Stimulated activated CD4-positive, alpha-beta T cell treated with anti-CD3 and anti-CD28 coated beads, Interleukin-15, amount 100 ng/mL, for 24 hours (primary cell): ENCODE measurements at regions not wholly inside any gene's neighbourhood (a gene's known extent, or its start where the extent isn't known, plus 50 kb on each side); places are given as distances from the start of the nearest gene placed in this dataset.
"Not testable (repeated sequence)": the region's sequence is repeated elsewhere in the genome, so short reads cannot be mapped to it uniquely, and the experiment has no call there.

Experiments used
- DNase-seq: peaks from one replicate; pipeline ENCODE4 v3.0.0-alpha.2; 2020

- no peak for DNase-seq
Observed at GRCh38 chr13:31522396-31522795, 216.9 kb upstream of the RXFP2 start.

DNA sequence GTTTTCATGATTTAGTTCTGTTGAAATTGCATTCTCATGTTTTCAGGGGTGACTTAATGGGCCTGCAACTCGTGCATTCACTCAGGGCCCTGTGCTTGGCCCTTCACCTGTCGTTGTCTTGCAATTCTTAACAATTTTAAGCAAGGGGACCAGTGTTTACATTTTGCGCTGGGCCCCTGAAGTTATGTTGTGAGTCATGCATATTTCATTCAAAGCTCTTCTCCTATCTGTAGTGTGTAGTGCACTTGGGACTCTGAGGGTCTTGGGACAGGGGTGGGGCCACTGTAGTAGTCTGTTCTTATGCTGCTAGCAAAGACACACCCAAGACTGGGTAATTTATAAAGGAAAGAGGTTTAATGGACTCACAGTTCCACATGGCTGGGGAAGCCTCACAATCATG, 211.2 kb upstream of the RXFP2 start:
- no peak for DNase-seq

- no peak for DNase-seq
Observed at GRCh38 chr13:31528758-31529157, 210.6 kb upstream of the RXFP2 start.

- DNase-seq, result no peak
Observed at GRCh38 chr13:31530922-31531321, 208.4 kb upstream of the RXFP2 start.

DNA sequence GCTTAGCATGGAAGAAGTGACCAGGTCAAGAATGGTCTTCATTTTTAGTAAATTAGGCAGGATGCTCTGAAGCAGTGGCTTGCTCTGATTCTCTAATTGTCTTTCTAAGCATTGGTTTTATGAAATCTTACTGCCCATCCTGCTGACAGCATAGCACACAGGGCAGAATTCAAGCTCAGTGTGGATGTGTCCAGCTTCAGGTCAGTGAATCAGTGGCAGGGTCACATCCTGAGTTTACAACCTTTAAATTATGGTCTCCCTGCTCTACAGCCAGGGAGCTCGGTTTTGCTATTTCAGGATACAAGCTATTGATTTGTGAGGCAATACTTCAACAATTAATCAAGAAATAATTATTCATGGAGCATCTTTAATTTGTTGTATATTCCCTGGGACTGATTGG, 202.3 kb upstream of the RXFP2 start:
- no peak for DNase-seq

DNA sequence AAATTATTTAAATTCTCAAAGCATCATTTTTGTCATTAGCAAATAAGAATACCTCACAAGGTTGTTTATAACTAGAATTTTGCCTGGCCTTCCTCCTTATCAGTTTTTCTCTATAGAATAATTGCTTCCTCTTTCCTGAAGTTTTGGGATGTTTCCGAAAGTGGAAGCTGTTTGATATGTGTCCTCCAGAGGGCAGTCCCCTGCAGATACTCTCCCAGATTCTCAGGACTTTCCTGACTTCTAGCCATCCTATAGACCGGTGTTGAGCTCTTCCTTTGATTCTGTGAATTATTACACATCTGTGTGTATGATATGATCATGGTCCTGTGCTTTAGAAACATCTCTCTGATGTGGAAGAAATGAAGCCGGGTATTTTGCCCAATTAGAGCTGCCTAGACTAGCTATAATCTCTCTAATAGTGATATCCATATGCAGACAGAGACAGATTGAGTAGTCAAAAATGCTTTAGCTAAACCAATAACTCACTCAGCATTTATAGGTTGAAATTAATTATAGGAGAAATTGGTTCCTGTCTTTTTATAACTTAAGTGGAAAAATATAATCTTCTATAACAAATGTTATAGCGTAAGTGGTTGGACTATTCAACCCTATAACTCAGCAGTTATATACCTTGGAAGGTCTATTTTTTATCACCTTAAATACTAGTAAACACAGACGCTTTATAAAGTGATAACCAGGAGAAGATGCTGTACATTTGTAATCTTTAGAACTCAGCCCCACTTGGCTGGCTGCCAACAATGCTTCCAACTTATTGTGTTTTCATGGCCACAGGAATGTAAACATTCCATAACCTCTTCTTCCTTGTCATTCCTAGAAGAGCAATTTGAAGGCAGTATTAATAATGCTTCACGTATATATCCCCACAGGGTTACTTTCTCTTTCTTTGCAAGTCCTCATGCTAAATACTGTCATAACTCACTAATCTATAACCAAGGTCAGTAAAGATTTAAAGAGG, 201.0 kb upstream of the RXFP2 start:
- DNase-seq, result no peak

DNA sequence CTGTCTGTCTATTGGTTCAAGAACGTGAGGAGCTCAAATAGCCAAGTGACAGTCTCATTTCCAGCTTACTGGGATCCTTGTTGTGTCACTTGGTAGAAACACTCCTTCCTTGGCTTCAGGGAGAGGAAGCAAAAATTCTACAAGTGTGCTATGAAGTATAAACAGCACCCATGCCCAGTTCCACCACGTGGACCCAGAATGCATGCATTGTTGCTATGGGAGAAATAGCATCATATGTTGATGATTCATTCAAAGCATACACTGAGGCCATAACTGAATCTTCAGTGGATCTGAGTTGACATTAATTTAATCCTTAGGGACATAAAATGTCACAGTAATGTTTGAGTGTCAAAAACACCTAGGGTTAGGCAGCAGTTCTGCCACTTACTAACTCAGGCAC, 199.0 kb upstream of the RXFP2 start:
- DNase-seq, result no peak

DNA sequence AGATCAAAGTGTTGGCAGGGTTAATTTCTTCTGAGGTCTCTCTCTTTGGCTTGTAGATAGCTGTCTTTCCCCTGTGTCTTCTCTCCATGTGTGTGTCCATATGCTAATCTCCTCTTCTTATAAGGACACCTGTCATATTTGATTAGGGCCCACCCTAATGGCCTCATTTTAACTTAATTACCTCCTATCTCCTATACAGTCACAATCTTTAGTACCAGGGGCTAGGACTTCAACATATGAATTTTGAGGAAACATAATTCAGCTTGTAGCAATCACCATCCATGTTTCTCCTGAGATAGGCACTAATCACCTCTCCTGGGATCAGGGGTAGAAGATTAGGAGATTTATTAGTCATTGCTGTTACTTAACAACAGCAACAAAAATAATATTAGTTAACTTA, 196.1 kb upstream of the RXFP2 start:
- DNase-seq, result no peak

DNA sequence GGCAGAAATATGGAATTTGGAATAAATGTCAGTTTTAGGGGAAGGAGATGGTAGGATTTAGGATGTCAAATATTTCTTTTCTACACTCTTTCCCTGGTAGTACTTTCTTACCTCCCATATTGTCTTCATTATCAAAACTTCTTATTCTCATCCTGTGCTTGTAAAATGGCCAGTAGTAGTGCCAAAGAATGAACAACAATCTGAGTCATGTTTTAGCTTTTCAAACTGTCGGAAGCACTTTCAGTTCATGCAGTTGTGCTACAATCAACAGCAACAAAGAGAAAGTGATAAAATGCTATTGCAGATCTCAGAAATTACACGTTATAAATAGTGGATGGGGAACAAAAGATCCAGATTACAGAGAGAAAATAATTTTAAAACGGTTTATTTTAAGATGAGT, 193.7 kb upstream of the RXFP2 start:
- no peak for DNase-seq

- no peak for DNase-seq
Observed at GRCh38 chr13:31556376-31556775, 182.9 kb upstream of the RXFP2 start.

DNA sequence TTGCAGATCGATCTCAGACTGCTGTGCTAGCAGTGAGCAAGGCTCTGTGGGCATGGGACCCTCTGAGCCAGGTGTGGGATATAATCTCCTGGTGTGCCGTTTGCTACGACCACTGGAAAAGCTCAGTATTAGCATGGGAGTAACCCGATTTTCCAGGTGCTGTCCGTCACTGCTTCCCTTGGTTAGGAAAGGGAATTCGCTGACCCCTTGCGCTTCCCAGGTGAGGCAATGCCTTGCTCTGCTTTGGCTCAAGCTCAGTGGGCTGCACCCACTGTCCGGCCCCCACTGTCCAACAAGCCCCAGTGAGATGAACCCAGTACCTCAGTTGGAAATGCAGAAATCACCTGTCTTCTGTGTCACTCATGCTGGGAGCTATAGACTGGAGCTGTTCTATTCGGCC, 155.1 kb upstream of the RXFP2 start:
- DNase-seq, result not testable (repeated sequence)

- DNase-seq, result no peak
Observed at GRCh38 chr13:31587698-31588266, 151.5 kb upstream of the RXFP2 start.

DNA sequence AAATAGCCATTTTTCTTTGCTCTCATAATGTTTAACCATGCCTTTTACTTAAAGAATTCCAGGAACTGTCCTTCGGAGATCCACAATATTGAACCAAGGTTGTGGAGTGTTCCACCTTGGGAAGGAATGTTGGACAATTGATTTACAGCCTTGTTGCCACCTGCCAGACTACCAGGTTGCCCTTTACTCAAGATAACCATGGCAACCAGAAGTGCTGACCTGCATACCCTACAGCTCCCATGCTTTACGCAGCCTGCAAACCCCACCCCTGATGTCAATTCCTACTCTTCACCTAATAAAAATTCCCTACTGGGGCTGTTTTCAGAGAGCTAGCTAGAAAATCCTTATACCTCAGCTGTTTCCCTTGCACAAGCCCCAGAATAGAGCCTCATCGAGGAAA, 151.0 kb upstream of the RXFP2 start:
- no peak for DNase-seq

DNA sequence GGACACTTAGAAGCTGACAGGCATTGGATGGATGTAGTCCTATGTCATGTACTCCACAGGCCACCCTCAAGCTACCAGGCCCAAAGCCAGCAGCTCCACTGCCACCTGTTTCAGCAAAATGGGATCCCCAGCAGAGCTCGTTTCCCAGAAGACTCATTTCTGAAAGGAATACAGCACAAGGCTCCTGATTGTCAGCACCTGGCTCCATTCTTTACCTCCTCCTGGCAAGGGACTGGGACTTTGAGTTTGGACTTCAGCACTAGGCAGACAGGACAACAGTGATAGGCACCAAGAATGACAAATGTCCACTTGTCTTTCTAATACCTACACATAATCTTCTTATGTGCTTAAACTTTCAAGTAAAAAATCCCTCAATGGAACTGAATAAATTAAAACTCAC, 150.4 kb upstream of the RXFP2 start:
- no peak for DNase-seq

GRCh38 chr13:31591642-31592233, 147.6 kb upstream of the RXFP2 start:
- DNase-seq, result no peak

- DNase-seq, result no peak
Observed at GRCh38 chr13:31594056-31594455, 145.3 kb upstream of the RXFP2 start.

- no peak for DNase-seq
Observed at GRCh38 chr13:31595563-31595962, 143.8 kb upstream of the RXFP2 start.

DNA sequence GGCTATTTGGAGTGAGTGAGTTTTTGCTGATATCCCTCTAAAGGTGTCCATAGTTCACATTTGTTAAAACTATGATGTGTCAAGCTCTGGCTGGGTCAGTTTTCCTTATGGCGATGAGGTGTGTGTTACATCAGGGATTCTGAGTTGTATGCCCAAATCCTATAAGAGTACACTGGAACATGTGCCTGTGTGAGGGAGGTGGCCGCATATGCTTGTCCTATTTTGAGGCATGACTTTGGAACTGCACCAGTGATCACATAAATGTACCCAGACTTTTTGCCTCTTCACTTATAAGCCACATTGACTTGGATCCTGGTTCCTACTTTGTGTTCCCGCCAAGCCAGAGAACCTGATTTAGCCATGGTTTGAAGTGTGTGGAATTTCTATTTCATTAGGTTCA, 140.3 kb upstream of the RXFP2 start:
- DNase-seq, result no peak

DNA sequence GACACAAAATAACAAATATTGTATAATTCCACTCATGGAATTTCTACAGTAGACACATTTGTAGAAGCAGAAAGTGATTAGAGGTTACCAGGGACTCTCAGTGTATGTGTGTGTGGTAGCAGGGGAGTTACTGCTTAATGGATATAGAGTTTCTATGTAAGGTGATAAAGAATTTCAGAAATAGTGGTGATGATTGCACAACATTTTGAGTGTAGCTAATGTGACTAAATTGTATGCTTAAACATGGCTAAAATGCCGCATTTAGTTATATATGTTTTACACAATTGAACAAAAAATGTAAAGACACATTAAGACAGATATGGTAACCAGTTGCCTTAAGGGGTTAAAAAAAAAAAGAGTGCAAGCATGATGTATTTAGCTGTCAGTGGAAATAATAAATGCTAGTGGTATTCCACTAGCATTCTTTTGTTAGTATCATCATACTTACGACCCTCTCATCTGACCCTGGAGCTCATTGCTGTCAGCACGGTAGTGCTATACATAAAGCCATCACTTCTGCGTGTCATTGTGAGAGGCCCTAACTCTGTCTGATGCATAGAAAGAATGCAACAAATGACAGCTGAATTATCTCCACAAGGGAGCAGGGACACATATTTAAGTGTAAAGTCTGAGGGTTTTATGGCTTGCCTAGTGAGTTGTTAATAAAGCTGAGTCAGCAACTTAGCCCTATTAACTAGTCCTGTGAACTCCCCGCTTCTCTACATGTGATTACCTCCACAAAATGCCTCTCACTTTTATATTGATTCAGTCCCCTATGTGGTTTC, 134.1 kb upstream of the RXFP2 start:
- DNase-seq, result no peak

GRCh38 chr13:31607531-31607930, 131.8 kb upstream of the RXFP2 start:
- not testable (repeated sequence) for DNase-seq

DNA sequence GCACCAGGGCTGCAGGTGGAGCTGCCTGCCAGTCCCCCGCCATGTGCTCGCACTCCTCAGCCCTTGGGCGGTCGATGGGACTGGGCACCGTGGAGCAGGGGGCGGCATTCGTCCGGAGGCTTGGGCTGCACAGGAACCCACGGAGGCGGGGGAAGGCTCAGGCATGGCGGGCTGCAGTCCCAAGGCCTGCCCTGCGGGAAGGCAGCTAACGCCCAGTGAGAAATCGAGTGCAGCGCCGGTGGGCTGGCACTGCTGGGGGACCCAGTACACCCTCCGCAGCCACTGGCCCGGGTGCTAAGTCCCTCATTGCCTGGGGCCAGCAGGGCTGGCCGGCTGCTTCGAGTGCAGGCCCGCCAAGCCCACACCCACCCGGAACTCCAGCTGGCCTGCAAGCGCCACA, 130.5 kb upstream of the RXFP2 start:
- DNase-seq, result not testable (repeated sequence)

- no peak for DNase-seq
Observed at GRCh38 chr13:31610270-31610998, 128.9 kb upstream of the RXFP2 start.

DNA sequence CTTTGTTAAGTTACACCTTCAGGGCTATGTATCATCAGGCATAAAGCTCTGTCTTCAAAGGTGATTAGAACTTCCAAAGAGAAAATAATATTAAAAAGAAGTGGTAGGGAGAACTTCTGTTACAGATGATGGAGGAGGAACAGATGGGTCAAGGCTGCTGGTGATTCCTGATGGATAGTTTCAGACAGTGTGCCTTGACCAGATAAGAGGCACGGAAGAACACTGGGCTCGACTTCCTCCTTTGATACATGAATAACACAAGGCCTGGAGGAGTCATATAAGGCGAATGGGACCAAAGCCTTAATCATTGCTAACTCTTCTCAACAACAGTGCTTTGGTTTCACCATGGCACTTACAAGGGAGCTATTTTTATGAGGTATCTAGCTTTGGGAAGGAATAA, 128.1 kb upstream of the RXFP2 start:
- no peak for DNase-seq
